GM21786 (cell line): ENCODE measurements at regions not wholly inside any gene's neighbourhood (a gene's known extent, or its start where the extent isn't known, plus 50 kb on each side); places are given as distances from the start of the nearest gene placed in this dataset.

Source experiments
- ATAC-seq: cut with Tn5 transposase; IDR thresholded peaks from one replicate; pipeline ENCODE4 v1.9.1; 2021; ENCODE audit not compliant: unreplicated experiment

DNA sequence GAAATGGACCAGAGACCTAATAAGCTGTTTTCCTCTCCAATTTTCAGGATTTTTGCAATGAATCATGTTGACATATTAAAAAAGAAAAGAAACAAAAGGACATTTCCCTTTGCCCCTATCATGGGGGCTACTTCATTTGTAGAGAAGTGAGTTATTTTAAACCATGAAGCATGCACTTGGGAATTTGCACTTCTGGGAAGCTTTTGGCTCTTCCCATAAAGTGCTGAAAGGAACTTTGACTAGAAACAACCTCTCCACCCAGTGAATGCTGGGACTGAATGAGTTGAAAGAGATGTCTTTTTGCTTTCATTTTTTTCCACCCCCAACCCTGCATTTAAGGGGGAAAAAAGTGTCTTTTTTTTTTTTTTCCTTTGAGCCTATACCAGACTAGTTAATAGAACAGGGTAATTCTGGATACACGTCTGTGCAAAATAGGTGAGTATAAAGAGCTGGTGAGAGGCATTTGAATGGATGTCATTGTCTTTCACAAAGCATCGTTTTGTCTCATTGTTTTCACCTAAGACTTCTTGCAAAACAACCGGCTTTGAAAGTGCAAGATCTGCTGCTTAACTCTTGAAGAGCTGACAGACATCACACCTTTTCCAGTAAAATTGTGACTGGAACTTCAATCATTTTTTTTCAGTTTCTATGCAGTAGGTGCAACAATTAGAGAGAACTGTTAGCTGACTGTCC is 138.7 kb upstream of the BACH2 start:
- no peak for ATAC-seq

DNA sequence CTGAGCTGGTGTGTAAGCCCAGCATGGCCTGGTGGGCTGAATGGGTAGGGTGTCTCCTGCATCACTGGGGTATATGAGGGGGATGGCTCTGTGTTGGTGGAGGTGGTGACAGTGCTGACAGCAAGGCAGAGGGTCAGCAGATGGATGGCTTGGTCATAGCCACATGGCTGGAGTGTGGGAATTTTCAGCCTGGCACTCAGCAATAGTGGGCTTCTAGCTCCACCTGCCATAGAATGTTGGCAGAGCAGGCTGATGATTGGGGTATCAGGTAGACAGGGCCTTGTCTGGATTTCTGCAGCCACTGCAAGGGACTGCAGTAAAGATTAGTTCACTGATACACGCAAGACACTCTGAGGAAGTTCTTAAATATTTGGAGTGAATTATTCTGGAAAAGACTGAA is 137.5 kb upstream of the BACH2 start:
- no peak for ATAC-seq

DNA sequence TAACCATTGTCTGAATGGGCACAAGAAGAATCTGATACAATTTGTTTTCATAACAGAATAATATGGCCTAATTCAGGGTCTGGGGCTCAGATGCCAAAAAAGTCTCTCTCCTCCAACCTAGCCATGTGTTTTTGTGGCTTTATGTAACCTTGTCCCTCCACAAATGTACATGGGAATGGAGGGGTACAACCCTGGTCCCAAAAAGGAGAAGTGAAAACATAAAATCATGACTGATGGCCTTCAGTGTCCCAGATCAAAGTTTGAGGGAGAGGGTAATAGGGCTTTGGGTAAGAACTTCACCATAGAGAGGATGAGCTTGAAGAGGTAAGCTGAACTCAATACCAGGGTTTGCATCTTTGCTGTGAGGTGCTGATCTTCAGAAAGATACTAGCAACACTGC is 136.3 kb upstream of the BACH2 start:
- ATAC-seq = no peak

DNA sequence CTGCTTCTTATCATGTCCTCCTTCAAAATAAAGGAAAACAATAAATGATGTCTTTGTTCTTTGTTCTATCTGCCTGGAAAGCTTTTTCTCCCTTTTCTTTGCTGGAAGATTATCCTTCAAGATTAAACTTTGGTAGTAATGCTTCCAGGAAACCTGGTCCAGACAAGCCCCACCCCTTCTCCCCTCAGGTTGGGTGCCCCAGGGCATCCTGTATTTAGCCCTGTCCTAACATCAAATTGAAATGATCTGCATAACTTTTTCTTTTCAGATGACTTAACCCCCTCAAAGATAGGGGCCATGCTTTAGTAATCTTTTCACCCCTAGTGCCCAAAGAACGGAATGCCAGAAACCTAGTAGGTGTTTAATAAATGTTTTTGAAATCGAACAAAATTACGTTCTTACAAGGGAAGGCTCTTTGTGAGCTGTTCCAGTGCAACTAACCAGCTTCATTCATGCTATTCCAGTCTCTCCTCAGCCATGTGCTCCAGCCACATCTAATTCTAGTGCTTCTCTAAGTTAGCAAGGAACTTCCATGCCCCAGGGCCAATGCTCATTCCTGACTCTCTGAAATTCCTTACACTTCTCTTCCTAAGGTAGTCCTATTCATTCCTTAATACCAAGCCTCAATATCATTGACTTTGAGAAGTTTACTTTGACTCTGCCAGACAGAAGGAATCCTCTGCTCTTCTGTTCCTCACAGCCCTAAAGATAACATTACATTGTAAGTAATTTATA is 135.6 kb upstream of the BACH2 start:
- no peak for ATAC-seq

DNA sequence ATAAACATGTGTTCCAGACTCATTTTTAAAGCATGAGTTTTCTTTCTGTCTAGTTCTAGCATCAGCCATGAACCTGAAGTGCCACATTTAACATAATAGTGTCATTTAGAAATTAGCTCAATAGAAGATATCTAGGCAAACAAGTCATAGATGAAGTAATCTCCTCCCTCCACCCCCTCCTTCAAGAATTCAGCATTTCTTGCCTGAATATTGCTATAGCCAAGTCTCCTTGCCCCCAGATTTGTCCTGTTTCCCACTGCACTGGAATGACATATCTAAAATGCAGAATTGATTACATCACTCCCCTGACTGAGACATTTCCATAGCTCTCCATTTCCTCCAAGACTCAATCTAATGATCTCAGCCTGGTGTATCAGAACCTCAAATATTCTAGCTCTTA is 134.9 kb upstream of the BACH2 start:
- ATAC-seq = no peak

DNA sequence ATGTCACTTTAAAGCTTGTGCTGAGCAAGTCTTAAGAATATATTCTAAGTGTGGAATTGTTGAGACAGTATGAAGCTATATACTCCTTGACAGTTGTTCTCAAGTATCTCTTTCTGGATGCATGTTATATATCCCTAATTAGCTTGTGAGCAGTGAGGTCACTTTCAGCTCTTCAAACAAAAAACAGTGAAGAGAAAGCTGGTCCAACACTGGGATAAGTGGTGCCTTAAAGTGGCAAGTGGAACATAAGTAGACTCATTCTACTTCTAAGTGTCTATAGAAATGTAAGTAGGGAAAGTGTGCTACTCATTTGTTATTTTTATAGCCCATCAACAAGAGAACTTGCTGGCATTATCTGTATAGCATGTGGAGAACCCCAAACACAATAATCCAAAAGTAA is 133.1 kb upstream of the BACH2 start:
- no peak for ATAC-seq

DNA sequence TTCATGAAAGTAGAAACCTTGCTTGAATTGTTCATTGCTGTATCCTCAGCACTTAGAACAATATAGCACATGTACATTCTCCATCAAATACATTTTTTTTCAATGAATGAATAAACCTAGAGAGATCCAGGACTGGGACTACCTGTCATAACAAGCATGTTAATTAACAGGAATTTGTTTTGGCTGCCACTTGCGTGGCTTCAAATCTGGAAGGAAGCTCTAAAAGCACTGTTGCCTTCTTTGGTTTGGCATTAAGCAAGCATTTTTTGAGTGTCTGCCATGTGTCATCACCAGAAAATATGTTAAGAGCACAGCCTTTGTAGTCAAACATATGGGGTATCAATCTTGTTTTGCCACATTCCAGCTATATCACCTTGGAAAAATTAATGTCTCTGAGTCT is 131.9 kb upstream of the BACH2 start:
- no peak for ATAC-seq

DNA sequence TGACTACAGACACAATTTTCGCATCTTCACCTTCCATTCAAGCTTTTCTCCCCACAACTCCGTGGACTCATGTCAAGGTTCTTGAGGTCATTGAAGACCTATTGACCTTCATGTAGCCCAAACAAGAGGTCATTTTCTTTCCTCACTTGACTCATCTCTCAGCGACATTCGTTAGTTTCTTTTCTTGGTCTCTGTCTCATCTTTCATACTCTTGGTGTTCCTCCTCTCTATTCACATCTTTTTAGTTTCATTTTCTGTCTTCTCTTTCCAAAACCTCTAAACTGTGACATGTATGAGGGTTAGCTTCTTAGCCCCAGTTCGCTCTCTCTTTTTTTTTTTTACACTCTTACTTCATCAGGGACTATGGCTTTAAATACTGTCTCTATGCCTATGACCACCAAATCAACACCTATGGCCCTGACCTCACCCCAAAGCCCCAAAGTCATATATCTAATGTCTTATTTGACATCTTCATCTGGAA is 128.6 kb upstream of the BACH2 start:
- peak; percentile 92 for ATAC-seq

DNA sequence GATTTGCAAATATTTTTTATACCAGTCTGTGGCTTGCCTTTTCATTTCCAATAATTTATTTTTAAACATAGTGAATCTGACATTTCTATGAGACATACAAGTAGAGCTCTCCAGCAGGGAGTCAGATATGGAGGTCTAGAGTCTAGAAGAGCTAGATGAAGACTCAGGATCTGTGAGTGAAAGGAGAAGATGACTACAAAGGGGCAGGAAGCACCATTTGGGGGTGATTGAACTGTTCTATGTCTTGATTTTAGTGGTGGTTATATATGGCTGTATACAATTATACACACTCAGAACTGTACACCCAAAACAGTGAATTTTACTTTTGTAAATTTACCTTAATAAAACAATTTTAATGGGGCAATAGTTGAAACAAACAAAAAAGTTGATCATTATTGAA is 127.9 kb upstream of the BACH2 start:
- ATAC-seq = no peak

DNA sequence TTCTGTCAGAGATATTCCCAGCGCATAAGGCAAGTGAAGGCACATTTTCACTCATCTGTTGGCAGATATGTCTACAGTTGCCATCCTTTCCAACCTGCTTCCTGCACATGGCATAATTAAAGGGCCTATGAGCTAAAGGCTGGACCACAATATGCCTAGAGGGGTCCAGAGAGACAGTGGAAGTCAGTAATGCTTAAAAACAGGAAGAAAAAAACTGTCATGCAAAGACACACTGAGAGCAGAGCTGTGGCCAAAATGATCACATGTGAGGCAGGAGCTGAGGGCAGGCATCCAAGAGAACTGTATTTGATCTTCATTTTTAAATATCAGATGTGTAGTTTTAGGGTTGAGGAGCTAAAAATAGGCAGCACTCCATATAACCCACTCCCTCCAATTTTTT is 125.0 kb upstream of the BACH2 start:
- ATAC-seq = no peak

DNA sequence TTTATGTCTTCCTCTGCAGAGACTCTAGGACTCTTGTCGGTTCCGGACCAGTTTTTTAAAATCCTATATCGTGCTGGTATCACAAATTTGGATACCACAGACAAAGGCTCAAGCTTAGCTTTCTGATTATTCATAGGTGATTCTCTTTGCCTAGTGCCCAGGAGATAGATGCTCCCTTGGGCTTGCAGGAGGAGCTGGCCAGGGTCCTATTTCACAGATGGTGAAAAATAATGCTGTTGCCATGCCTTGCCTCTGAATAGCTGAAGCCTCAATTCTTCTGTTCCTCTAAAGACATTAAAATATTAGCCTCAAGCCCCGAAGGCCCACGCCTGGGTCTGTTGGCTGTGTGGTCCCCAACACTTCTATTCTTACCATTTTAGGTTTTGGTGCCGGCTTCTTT is 123.9 kb upstream of the BACH2 start:
- ATAC-seq = no peak

DNA sequence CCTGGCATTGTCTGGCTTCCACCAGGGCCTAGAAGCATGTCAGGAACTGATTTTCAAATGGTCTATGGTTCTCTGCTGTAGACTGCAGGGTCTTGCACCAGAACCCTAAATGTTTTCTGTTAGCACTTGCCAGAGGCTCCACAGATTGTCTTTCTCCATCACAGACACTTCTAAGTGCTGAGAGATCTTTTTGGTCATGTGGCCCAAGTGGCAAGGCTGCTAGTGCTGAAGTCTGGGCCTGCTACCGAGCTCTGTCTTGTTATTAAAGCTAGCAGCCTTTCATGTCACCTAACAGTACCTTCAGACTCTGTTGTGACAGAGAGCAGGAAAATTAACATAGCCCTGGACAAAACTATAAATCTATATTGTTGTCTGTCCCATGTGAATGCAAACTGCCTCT is 120.7 kb upstream of the BACH2 start:
- no peak for ATAC-seq

DNA sequence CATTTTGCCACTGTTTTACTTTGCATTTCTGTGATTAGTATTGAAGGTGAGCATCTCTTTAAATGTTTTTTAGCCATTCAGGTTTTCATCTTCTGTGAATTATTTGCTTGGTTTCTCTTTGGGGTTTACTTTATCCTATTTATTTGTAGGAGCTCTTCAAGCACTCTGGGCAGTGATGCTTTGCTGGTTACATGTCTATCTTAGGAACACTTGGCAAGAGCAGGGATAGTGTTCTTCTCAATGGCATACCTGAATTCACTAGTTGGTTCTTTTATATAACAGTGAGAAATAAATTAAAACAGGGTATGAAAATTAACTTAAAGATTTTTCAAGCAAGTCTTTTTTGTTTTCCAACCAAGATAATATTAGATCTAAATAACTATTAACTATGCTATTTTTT is 119.7 kb upstream of the BACH2 start:
- ATAC-seq = no peak

DNA sequence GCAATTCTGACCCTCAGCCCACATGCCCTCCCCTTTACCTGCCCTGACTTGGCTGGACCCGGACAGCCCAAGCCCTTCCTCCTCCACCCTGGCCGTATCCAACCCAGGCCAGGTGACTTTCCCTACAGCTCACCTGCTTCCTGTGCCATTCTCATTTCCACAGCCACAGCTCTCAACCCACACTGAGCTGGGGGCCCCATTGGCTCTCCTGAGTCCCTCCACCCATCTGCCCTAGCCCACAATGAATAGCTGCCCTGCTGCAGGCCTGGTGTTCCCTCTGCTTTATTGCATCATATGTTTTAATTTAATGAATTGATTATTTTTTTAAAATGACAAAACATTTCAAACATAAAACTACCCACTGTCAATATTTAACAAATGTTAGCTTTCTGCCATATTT is 118.5 kb upstream of the BACH2 start:
- no peak for ATAC-seq

DNA sequence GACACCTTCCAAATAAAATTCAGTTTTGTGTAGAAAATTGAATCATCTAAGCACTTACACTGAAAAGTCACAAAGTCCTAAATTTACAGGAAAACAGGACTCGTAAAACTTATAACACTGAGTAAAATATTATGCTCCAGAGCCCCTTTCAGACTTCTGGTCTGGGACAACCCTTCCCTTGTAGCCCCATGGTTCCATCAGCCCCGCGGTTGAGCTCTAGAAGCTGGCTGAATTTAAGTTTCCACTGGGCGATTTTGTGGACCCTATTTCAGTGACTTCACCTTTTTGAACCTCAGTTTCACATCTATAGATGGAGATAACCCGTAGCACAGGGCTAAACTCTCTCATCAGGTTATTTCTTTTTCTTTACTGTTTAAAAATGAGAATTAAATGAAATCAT is 117.7 kb upstream of the BACH2 start:
- no peak for ATAC-seq

DNA sequence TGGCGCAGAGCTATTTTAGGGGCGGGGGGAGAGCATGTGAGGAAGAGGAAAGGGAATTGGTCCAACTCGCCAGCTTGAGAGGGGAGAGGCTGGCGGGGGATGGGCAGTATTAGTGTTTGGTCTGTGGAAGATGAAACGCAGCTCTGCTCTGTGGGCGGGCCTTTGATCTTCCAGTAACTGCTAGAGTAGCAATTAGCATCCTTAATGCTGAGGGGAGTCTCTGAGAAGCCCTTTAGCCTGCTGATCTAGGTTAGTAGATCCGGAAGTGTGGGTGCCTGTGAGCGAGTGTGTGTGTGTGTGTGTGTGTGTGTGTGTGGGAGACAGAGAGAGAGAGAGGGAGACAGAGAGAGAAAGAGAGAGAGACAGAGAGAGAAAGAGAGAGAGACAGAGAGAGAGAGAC is 117.2 kb upstream of the BACH2 start:
- no peak for ATAC-seq

DNA sequence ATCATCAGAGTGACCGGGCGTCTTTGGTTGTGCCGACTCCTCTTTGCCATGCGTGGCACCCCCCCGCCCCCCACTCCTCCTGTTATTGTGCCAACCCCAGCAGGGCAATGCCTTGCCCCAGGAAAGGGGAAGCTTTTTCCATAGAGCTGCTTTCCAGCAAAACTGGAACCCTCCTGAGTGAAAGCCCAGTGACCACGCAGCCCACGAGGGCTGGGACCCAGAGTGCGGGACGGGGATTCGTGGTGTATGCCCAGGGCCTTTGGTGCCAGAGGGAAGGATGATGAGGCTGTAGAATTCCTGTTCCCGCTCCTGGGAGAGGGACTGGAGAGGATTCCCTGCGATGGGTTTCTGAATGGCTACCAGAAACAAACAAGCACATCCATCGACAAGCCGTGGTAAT is 116.8 kb upstream of the BACH2 start:
- ATAC-seq = no peak

DNA sequence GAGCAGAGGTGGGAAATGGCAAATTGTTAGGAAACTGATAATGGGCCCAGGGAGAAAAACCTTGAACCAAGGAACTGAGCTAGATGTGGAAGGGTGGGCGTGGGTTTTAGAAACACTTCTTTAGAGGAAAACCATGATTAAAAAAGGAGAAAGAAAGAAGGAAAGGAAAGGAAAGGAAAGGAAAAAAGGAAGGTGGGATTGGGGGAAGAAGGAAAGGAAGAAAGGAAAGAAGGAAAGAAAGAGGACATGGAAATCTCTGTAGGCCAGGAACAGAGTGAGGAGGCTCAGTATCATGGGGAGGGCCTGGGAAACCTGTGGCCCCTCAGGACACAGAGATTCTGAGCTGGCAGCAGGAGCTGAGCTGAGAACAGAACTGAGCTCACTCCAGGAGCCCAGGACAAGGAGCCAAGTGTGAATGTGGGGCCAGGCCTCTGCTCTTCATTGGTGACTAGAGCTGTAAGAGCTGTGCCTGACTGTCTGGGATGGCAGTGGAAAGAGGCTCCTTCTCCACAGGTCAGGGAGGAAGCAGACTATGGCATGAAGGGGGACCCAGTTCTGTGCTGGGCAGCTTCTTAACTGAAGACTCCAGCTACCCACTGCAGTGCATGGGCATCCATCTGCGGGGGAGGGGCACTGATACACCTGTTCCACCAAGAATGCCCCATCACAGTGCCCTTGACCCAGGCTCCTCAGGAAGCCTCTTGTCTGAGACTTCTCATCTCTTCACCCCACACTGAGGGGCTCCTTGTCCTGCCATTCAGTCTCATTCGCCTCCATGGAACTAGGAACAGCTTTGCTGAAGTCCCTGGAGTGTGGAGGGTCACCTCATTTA is 116.1 kb upstream of the BACH2 start:
- no peak for ATAC-seq

DNA sequence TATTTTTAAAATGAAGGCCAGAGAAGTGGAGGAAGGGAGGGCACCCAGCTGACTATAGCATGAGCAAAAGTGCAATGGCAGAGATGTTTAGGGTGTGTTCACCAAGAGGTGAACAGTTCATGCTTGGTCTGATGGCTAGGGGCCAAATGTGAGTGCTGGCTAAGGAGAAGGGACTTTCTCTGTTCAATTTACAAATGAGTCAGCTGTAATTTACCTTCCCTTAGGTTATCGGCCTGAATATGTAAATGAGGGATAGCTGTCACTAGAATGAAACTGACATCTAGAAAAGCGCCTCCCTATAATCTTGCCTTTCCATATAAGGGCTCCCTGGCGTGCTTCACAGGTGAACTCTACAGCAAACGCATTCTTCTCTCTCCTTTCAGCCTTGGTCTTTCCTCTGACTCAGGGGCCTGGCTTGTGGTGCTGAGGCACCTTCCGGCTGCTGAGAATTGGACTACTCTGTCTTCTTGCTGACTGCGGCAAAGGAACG is 114.7 kb upstream of the BACH2 start:
- ATAC-seq = peak; percentile 84

DNA sequence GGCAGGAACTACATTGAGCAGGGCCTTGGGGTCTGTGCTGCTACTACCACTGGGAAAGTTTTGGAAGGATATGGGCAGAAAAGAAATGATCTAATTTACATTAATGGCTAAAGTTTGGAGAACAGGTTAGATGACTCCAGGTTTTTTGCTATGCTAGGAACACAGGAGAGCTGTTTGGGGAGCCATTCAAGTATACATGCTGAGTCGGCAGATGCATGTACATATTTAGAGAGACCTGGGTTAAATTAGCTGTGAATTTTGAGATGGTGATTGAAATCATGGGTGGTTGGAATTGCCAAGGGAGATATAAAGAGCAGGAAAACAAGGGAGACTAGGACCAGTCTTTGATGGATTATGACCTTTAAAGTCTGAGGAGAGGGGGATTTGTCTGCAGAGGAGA is 113.1 kb upstream of the BACH2 start:
- no peak for ATAC-seq

DNA sequence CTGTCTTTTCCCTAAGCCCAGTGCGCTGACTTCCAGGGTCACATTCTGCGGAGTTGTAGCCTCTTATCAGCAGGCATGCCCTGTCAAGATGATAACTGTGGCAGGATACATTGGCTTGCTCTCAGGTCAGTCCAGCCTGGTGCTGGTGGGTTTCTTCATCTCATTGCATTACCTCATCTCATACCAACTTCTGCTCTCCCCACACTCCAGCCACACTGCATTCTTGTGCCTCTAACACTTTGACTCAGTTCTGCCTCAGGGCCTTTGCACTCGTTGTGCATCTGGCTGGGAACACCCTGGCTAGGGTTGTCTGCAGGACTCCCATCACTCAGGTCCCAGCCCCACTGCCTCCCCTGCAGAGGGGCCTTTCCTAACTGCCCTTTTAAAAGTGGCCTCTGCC is 110.3 kb upstream of the BACH2 start:
- ATAC-seq = no peak
